Suprapubic skin (tissue), 4 donors: ENCODE measurements at regions not wholly inside any gene's neighbourhood (a gene's known extent, or its start where the extent isn't known, plus 50 kb on each side); places are given as distances from the start of the nearest gene placed in this dataset.

ENCODE experiments used
- DNase-seq, 2 donors: peaks; one replicate each; pipeline ENCODE4 v3.0.0-alpha.2; 2019; ENCODE audit warnings: low spot score in 2 of 2
- H3K27ac ChIP-seq: fragments of 200-600 bp; sonication (generic); one replicate; pipeline ENCODE4 v1.5.1; 2019
- H3K27me3 ChIP-seq: fragments of 200-600 bp; sonication (generic); one replicate; pipeline ENCODE4 v1.5.1; 2019
- H3K36me3 ChIP-seq: fragments of 200-600 bp; sonication (generic); one replicate; pipeline ENCODE4 v1.5.1; 2019
- H3K4me1 ChIP-seq: fragments of 200-600 bp; sonication (generic); one replicate; pipeline ENCODE4 v1.5.1; 2019
- H3K4me3 ChIP-seq: fragments of 200-600 bp; sonication (generic); one replicate; pipeline ENCODE4 v1.5.1; 2019; ENCODE audit warnings: mild to moderate bottlenecking
- H3K9me3 ChIP-seq: fragments of 200-600 bp; sonication (generic); one replicate; pipeline ENCODE4 v1.5.1; 2019
- CTCF ChIP-seq, 2 donors: fragments of 200-600 bp in 1 of 2; fragments of 450-650 bp in 1 of 2; sonication (generic) in 1 of 2; IDR thresholded peaks; one replicate each; pipeline ENCODE4 v1.5.1; 2016 to 2019; ENCODE audit warnings: antibody characterized with exemption in 2 of 2, mild to moderate bottlenecking in 1 of 2, moderate library complexity in 1 of 2
- EP300 ChIP-seq: sonication (generic); formaldehyde crosslinking; IDR thresholded peaks from one replicate; pipeline ENCODE4 v1.6.1; 2017; ENCODE audit warnings: antibody characterized with exemption
- POLR2A ChIP-seq, 2 donors: fragments of 450-650 bp; IDR thresholded peaks; one replicate each; pipeline ENCODE4 v1.6.1; 2017; ENCODE audit warnings: antibody characterized with exemption in 2 of 2, mild to moderate bottlenecking in 2 of 2, moderate library complexity in 2 of 2
- POLR2AphosphoS5 ChIP-seq, 3 donors: sonication (generic); formaldehyde crosslinking; IDR thresholded peaks; one replicate each; pipeline ENCODE4 v1.6.1; 2017; ENCODE audit warnings: antibody characterized with exemption in 3 of 3
- WGBS: methylation state at CpG from one replicate; pipeline ENCODE4 v1.1.5; 2018; 5-methylcytosine and 5-hydroxymethylcytosine counted together

GRCh38 chr13:58051396-58051795 lies 419.9 kb downstream of the PCDH17 start:
- no peaks in the 10 kb centered on the region for H3K9me3 ChIP-seq
- 85% methylated on average over 4 of the region's 4 CpGs for WGBS
- no peaks in the 10 kb centered on the region for H3K27me3 ChIP-seq
- TF ChIP-seq POLR2AphosphoS5 (IDR thresholded peaks at IDR 0.05) (no peak), EP300 (no peak), POLR2A (IDR thresholded peaks at IDR 0.05) (no peak), CTCF (IDR thresholded peaks at IDR 0.05) (no peak)
- H3K4me3 ChIP-seq, result no peak overlapping the region
- DNase-seq, result no peak
- H3K36me3 ChIP-seq, result no peaks in the 10 kb centered on the region
- H3K4me1 ChIP-seq, result no peaks in the 10 kb centered on the region
- H3K27ac ChIP-seq, result no peak overlapping the region

GRCh38 chr13:58051807-58052375 lies 420.3 kb downstream of the PCDH17 start:
- no peak for TF ChIP-seq EP300
- no peak for TF ChIP-seq POLR2A (IDR thresholded peaks at IDR 0.05)
- no peak for TF ChIP-seq POLR2AphosphoS5 (IDR thresholded peaks at IDR 0.05)
- no peak for TF ChIP-seq CTCF (IDR thresholded peaks at IDR 0.05)
- no peaks in the 10 kb centered on the region for H3K27me3 ChIP-seq
- H3K36me3 ChIP-seq, result no peaks in the 10 kb centered on the region
- 62% methylated on average over 4 of the region's 5 CpGs for WGBS
- no peaks in the 10 kb centered on the region for H3K4me1 ChIP-seq
- H3K4me3 ChIP-seq, result no peak overlapping the region
- no peak overlapping the region for H3K27ac ChIP-seq
- H3K9me3 ChIP-seq, result no peaks in the 10 kb centered on the region
- no peak for DNase-seq

GRCh38 chr13:58056426-58056825 lies 424.9 kb downstream of the PCDH17 start:
- DNase-seq, result no peak
- Histone ChIP-seq H3K27me3 (no peaks in the 10 kb centered on the region), H3K27ac (no peak overlapping the region), H3K36me3 (no peaks in the 10 kb centered on the region), H3K4me1 (no peaks in the 10 kb centered on the region), H3K9me3 (no peaks in the 10 kb centered on the region), H3K4me3 (no peak overlapping the region)
- 96% methylated on average over 4 of the region's 4 CpGs for WGBS
- TF ChIP-seq CTCF (IDR thresholded peaks at IDR 0.05), result no peak
- TF ChIP-seq POLR2A (IDR thresholded peaks at IDR 0.05), result no peak
- TF ChIP-seq POLR2AphosphoS5 (IDR thresholded peaks at IDR 0.05), result no peak
- TF ChIP-seq EP300, result no peak

- Histone ChIP-seq H3K4me3 (no peak overlapping the region), H3K4me1 (no peaks in the 10 kb centered on the region)
- WGBS, result 71% methylated on average over 1 of the region's 1 CpG
Measured at GRCh38 chr13:58059624-58060023, 428.1 kb downstream of the PCDH17 start.

GRCh38 chr13:58080806-58081205 lies 449.3 kb downstream of the PCDH17 start:
- Histone ChIP-seq H3K4me3 (no peak overlapping the region), H3K27ac (no peak overlapping the region), H3K4me1 (no peaks in the 10 kb centered on the region), H3K36me3 (no peaks in the 10 kb centered on the region), H3K27me3 (no peaks in the 10 kb centered on the region), H3K9me3 (no peaks in the 10 kb centered on the region)
- no peak for DNase-seq
- WGBS, result 72% methylated on average over 2 of the region's 2 CpGs
- TF ChIP-seq POLR2A (IDR thresholded peaks at IDR 0.05) (no peak), EP300 (no peak), CTCF (IDR thresholded peaks at IDR 0.05) (no peak), POLR2AphosphoS5 (IDR thresholded peaks at IDR 0.05) (no peak)

More at GRCh38 chr13:58059624-58060023, 428.1 kb downstream of the PCDH17 start:
- DNase-seq, result no peak
- no peak overlapping the region for H3K27ac ChIP-seq
- H3K36me3 ChIP-seq, result no peaks in the 10 kb centered on the region
- H3K9me3 ChIP-seq, result no peaks in the 10 kb centered on the region
- H3K27me3 ChIP-seq, result no peaks in the 10 kb centered on the region
- TF ChIP-seq EP300 (no peak), CTCF (IDR thresholded peaks at IDR 0.05) (no peak), POLR2AphosphoS5 (IDR thresholded peaks at IDR 0.05) (no peak), POLR2A (IDR thresholded peaks at IDR 0.05) (no peak)
